ENCODE measurements at regions not wholly inside any gene's neighbourhood (a gene's known extent, or its start where the extent isn't known, plus 50 kb on each side); places are given as distances from the start of the nearest gene placed in this dataset.

DNA sequence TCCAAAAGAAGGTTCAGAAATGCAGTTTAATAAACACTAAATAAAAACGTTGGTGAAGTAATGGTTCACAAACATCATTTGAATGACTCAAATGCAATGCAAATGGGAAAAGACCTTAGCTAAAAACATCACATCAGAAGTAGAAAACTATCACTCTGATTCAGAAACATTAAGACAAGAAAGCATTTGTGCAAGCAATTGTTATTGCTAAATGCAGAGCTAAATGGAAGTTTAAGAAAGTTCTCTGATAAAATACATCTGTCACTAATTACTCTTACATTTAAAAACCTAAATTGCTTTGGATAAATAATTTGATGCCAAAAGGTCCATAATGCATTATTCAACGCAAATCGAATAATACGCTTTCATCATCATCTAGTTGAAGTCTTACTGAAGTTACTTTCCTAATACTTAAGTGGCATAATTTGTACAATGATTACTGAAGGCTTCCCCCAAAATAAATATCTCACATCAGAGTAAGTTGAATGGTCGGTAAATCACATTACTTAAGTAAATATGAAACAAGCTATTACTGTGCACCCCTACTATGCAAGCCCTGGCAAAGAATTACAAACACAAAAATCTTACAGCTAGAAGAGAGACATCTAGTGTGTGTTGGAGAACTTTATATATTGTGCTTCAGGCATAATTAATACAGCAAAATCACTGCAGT lies 105.7 kb upstream of the KCTD1 start:
- Histone ChIP-seq H3K27ac (ENCODE audit: low read depth, low read length) (no peak overlapping the region), H3K27me3 (ENCODE audit: control insufficient read depth, low read length) (peaks cover 70% of the 10 kb centered on the region), H3K9me2 (replicated peaks; ENCODE audit: control insufficient read depth, low read length) (no peaks in the 10 kb centered on the region), H3K9me3 (ENCODE audit: control insufficient read depth, insufficient read depth, low read length) (no peaks in the 10 kb centered on the region), H3K4me3 (ENCODE audit: low read length) (no peak overlapping the region), H3K36me3 (ENCODE audit: control insufficient read depth, low read length) (no peaks in the 10 kb centered on the region), H3K4me2 (ENCODE audit: low read length) (no peak overlapping the region), H3K79me2 (ENCODE audit: control insufficient read depth, low read length) (no peaks in the 10 kb centered on the region), H4K20me1 (ENCODE audit: control insufficient read depth, insufficient read depth, low read depth, low read length) (no peaks in the 10 kb centered on the region; the same call in 1 of the 2 replicates), H3F3A (ENCODE audit: control insufficient read depth, insufficient read depth) (no peaks in the 10 kb centered on the region), H3K4me1 (ENCODE audit: control insufficient read depth, low read length) (no peaks in the 10 kb centered on the region)
- TF ChIP-seq EZH2phosphoT487 (IDR thresholded peaks at IDR 0.05; ENCODE audit: borderline replicate concordance, low read length): no peak
- TF ChIP-seq, protein P1, sequence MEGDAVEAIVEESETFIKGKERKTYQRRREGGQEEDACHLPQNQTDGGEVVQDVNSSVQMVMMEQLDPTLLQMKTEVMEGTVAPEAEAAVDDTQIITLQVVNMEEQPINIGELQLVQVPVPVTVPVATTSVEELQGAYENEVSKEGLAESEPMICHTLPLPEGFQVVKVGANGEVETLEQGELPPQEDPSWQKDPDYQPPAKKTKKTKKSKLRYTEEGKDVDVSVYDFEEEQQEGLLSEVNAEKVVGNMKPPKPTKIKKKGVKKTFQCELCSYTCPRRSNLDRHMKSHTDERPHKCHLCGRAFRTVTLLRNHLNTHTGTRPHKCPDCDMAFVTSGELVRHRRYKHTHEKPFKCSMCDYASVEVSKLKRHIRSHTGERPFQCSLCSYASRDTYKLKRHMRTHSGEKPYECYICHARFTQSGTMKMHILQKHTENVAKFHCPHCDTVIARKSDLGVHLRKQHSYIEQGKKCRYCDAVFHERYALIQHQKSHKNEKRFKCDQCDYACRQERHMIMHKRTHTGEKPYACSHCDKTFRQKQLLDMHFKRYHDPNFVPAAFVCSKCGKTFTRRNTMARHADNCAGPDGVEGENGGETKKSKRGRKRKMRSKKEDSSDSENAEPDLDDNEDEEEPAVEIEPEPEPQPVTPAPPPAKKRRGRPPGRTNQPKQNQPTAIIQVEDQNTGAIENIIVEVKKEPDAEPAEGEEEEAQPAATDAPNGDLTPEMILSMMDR (IDR thresholded peaks at IDR 0.05; ENCODE audit: low read depth, low read length, poor library complexity, severe bottlenecking): no peak

DNA sequence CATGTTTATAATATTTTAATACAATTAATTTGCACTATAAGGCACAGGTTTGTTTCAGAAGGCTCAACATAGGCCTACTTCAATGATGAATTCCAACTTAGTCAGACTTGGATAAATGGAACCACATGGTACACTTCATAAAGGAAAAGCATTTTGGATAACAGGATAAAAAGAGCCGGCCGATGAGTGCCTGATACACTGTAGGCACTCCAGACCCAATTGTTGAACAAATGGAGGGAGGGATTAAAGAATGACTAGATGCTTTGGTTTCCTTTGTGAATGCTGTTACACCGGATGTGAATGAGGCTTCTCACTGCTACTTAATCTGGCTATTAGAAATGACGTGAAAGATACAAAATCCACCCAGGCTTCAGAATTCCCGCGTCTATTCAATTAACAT lies 104.1 kb upstream of the KCTD1 start:
- Histone ChIP-seq H4K20me1 (ENCODE audit: control insufficient read depth, insufficient read depth, low read depth, low read length) (no peaks in the 10 kb centered on the region; the same call in 1 of the 2 replicates), H3K4me3 (ENCODE audit: low read length) (no peak overlapping the region), H3K27ac (ENCODE audit: low read depth, low read length) (no peak overlapping the region), H3K9me2 (replicated peaks; ENCODE audit: control insufficient read depth, low read length) (no peaks in the 10 kb centered on the region), H3K36me3 (ENCODE audit: control insufficient read depth, low read length) (no peaks in the 10 kb centered on the region), H3K4me2 (ENCODE audit: low read length) (no peak overlapping the region), H3K9me3 (ENCODE audit: control insufficient read depth, insufficient read depth, low read length) (no peaks in the 10 kb centered on the region), H3F3A (ENCODE audit: control insufficient read depth, insufficient read depth) (no peaks in the 10 kb centered on the region), H3K79me2 (ENCODE audit: control insufficient read depth, low read length) (no peaks in the 10 kb centered on the region), H3K4me1 (ENCODE audit: control insufficient read depth, low read length) (no peaks in the 10 kb centered on the region), H3K27me3 (ENCODE audit: control insufficient read depth, low read length) (peaks cover 55% of the 10 kb centered on the region)
- TF ChIP-seq, protein P1 (IDR thresholded peaks at IDR 0.05; ENCODE audit: low read depth, low read length, poor library complexity, severe bottlenecking): no peak
- TF ChIP-seq EZH2phosphoT487 (IDR thresholded peaks at IDR 0.05; ENCODE audit: borderline replicate concordance, low read length): no peak

DNA sequence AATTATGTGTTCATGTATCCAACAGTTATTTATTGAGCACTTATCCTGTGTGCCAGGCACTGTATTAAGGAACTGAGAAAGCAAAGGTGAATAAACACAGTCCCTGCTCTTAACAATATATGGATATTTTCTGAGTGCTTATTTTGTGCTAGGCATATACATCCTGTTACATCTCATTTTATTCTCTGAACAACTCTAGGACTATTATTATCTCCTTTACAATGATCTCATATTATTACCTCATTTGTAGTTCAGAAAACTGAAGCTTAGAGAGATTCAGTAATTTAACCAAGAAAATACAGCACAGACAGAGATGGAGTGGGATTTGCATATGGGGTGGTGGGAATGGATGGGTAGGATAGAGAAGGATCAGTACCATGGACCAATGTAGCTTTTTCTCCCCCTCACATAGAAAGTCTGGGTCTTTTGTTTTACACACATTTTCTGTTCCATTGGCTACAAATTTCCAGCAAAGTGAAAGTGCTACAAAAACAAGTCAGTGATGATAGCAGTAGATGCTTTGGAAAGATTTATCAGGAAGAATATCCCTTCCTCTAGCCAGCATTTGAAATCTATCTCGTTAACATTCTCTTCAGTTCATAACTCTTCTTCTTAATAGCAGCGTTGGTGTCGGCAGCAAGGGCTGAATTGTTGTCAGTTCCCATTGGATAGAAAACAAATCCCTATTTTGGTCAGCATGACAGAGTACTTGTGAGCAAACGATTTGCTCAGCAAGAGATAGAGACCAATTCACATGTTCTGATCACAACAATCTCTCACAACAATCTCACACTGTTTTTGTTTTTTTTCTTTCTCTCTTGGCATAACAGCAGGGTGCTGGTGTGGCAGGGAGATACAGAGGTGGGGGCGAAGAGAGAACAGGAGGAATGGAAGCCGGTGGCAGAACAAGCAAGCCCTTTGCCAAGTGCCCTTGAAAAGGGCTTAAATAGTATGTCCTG lies 102.2 kb upstream of the KCTD1 start:
- Histone ChIP-seq H3K36me3 (ENCODE audit: control insufficient read depth, low read length) (no peaks in the 10 kb centered on the region), H3K4me1 (ENCODE audit: control insufficient read depth, low read length) (no peaks in the 10 kb centered on the region), H3K4me3 (ENCODE audit: low read length) (no peak overlapping the region), H3K4me2 (ENCODE audit: low read length) (no peak overlapping the region), H3K9me3 (ENCODE audit: control insufficient read depth, insufficient read depth, low read length) (no peaks in the 10 kb centered on the region), H3K27ac (ENCODE audit: low read depth, low read length) (no peak overlapping the region), H3K27me3 (ENCODE audit: control insufficient read depth, low read length) (peaks cover 38% of the 10 kb centered on the region), H4K20me1 (ENCODE audit: control insufficient read depth, insufficient read depth, low read depth, low read length) (no peaks in the 10 kb centered on the region; the same call in 1 of the 2 replicates), H3K9me2 (replicated peaks; ENCODE audit: control insufficient read depth, low read length) (no peaks in the 10 kb centered on the region), H3F3A (ENCODE audit: control insufficient read depth, insufficient read depth) (no peaks in the 10 kb centered on the region), H3K79me2 (ENCODE audit: control insufficient read depth, low read length) (no peaks in the 10 kb centered on the region)
- TF ChIP-seq EZH2phosphoT487 (IDR thresholded peaks at IDR 0.05; ENCODE audit: borderline replicate concordance, low read length): no peak
- TF ChIP-seq, protein P1 (IDR thresholded peaks at IDR 0.05; ENCODE audit: low read depth, low read length, poor library complexity, severe bottlenecking): no peak
